ENCODE measurements at regions not wholly inside any gene's neighbourhood (a gene's known extent, or its start where the extent isn't known, plus 50 kb on each side); places are given as distances from the start of the nearest gene placed in this dataset.

GRCh38 chr1:90100566-90100965, 105.7 kb downstream of the ZNF326 start:
- intact Hi-C loops (cut with micrococcal nuclease): no loop called here
- H3K4me3 ChIP-seq (replicated peaks in 1 of 2; ENCODE audit: low read depth in 1 of 2, low read length in 2 of 2): no peak overlapping the region
- ATAC-seq (no peak), DNase-seq (ENCODE audit: low read depth, low spot score) (no peak)
- TF ChIP-seq EZH2 (IDR thresholded peaks at IDR 0.05): no peak
- no peak for TF ChIP-seq ZBTB33 (IDR thresholded peaks at IDR 0.05; ENCODE audit: extremely low read depth, insufficient replicate concordance, low read length)
- TF ChIP-seq ATF3 (IDR thresholded peaks at IDR 0.05): no peak
- no peak for TF ChIP-seq EZH2phosphoT487 (IDR thresholded peaks at IDR 0.05; ENCODE audit: borderline replicate concordance)
- TF ChIP-seq ELF1 (IDR thresholded peaks at IDR 0.05; ENCODE audit: borderline replicate concordance, low read depth): no peak
- TF ChIP-seq SP1 (IDR thresholded peaks at IDR 0.05; ENCODE audit: low read depth): no peak
- TF ChIP-seq YY1 (IDR thresholded peaks at IDR 0.05; ENCODE audit: extremely low read depth, insufficient replicate concordance, low read depth, low read length): no peak
- TF ChIP-seq CBX3 (IDR thresholded peaks at IDR 0.05; ENCODE audit: low read depth): no peak
- no peak for TF ChIP-seq CEBPB (IDR thresholded peaks at IDR 0.05; ENCODE audit: low read depth)
- TF ChIP-seq JUND (IDR thresholded peaks at IDR 0.05): no peak
- TF ChIP-seq POLR2AphosphoS5 (IDR thresholded peaks at IDR 0.05; ENCODE audit: low read depth, low read length): no peak
- no peak for TF ChIP-seq POLR2A (IDR thresholded peaks at IDR 0.05; ENCODE audit: borderline replicate concordance, extremely low read depth, insufficient read depth, insufficient read length)
- TF ChIP-seq FOSL1 (IDR thresholded peaks at IDR 0.05; ENCODE audit: low read depth): no peak
- TF ChIP-seq TCF7L2 (IDR thresholded peaks at IDR 0.05; ENCODE audit: borderline replicate concordance, extremely low read depth, insufficient read depth, insufficient read length): no peak
- no peak for TF ChIP-seq REST (IDR thresholded peaks at IDR 0.05; ENCODE audit: low read depth)
- TF ChIP-seq ZFX (IDR thresholded peaks at IDR 0.05): no peak
- ChIA-PET POLR2A (no interaction called here), RAD21 (ENCODE audit: low non-redundant PET in 1 of 2, low total read pairs in 2 of 2, uncharacterized antibody in 2 of 2, unreplicated experiment in 2 of 2) (no interaction called here), CTCF (no interaction called here)
- H4K20me1 ChIP-seq (ENCODE audit: insufficient read depth): no peaks in the 10 kb centered on the region
- H3K27ac ChIP-seq (ENCODE audit: low read depth, low read length): no peak overlapping the region
- H3K36me3 ChIP-seq (ENCODE audit: control insufficient read depth in 1 of 2, insufficient read depth in 2 of 2, low read length in 2 of 2): no peaks in the 10 kb centered on the region
- H3K79me2 ChIP-seq (ENCODE audit: insufficient read depth, low read length): no peaks in the 10 kb centered on the region
- no peak overlapping the region for H3K4me2 ChIP-seq (ENCODE audit: low read length)
- no peaks in the 10 kb centered on the region for H3K9me2 ChIP-seq (ENCODE audit: insufficient read depth)
- no peaks in the 10 kb centered on the region for H3K4me1 ChIP-seq (ENCODE audit: control insufficient read depth in 1 of 2, insufficient read depth in 2 of 2, low read length in 2 of 2)
- no peaks in the 10 kb centered on the region for H3K9me3 ChIP-seq (ENCODE audit: control insufficient read depth in 1 of 2, insufficient read depth in 1 of 2, low read depth in 1 of 2, low read length in 2 of 2)
- no TSS peak for BruUV-seq (replicated peaks)
- peaks cover 11% of the 10 kb centered on the region for H3K27me3 ChIP-seq (ENCODE audit: insufficient read depth, low read length)
- no peak overlapping the region for H3K9ac ChIP-seq (ENCODE audit: low read length)
- no peak overlapping the region for H2AFZ ChIP-seq (ENCODE audit: low read depth, low read length, poor library complexity, severe bottlenecking)
